Activated CD4-positive, CD25-positive, alpha-beta regulatory T cell treated with anti-CD3 and anti-CD28 coated beads, Interleukin-2, amount 50 U/mL, for 16 hours (primary cell): ENCODE measurements at regions not wholly inside any gene's neighbourhood (a gene's known extent, or its start where the extent isn't known, plus 50 kb on each side); places are given as distances from the start of the nearest gene placed in this dataset.
"Not testable (repeated sequence)": the region's sequence is repeated elsewhere in the genome, so short reads cannot be mapped to it uniquely, and the experiment has no call there.

Experiments
- DNase-seq: peaks from one replicate; pipeline ENCODE4 v3.0.0-alpha.2; 2020; ENCODE audit warnings: low read depth, low spot score

- DNase-seq, result no peak
These were observed 183.7 kb downstream of the TLE3 start for GRCh38 chr15:69914040-69914439.

DNA sequence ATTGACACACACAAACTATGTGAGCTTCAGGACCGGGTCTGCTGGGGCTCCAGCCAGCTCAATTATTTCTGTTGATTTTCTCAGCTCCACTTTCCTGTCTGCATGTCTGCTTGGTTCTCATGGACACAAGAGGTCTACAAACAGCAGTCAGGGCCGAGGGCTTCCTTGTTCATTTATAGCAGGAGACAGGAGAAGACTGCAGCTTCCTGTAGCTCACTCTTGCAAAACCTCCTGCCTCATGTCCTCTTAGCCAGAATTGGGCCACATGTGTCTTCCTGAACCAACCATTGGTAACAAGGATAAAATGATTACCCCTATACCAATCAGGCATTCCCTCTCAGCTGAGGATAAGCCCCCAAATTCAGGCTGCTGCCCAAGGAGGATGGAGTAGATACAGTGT is 182.8 kb downstream of the TLE3 start:
- no peak for DNase-seq

DNA sequence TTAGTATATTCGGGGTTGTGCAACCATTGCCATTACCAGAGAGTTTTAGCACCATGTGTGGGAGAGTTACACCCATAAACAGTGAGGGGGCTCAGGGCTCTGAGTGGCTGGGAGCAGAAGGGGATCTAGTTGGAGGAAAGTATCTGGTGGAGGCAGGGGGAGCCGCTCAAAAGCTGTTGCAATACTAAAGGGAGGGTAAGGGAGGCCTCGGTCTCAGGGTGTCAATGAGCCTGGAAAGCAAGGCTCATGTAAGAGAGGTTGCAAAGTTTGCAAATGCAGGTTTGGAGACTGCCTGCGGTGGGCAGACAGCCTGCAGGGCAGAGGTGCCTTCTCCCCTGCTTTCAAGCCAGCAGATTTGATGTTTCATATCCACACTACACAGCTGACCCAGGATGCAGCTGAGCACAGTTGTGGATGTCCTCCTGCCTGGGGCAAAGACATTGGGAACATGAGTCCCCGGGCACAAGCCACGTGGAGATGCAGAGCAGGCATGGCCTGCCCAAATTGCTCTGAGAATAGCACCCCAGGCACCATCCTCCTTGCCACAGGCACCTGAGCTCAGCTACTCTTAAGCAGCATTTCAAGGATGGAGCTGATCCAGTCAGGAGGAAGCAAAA is 181.4 kb downstream of the TLE3 start:
- no peak for DNase-seq

DNA sequence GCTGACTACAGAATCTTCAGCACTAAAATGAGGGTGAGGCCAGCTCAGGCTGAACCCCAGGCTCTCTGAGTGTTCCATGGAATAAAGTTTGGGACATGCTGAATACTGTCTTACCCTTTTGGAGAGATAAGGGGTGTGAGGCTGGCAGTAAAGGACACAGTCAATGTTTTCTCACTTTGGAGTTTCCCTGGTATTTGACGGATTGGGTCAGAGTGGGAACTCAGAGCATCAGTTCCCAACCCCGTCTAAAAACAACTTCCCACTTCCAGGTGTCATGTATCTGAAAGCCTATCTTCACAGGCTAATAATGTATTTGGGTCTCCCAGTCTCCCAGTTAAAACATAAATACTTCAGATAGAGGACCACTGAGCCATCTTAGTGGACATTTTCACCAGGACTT is 180.7 kb downstream of the TLE3 start:
- DNase-seq, result no peak

DNA sequence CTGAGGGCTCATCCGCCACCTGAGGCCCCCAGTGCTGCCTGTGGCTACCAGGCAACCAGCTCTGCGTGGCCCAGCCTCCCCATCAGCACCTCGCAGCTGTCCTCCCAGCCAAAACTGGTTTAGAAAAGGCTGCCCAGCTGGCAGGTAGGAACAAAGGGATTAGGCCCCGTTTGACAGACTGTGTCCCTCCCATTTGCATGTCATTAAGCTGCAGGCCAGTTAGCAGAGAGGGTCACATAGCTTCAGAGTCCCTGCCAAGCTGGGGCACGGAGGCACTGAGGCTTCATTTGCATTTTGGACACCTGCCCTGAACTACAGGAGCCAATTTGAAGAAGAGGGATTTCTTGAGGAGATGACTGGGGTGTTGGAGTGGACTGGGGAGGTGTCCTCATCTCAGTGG is 177.9 kb downstream of the TLE3 start:
- no peak for DNase-seq

GRCh38 chr15:69920221-69920620 is 177.5 kb downstream of the TLE3 start:
- DNase-seq, result no peak

DNA sequence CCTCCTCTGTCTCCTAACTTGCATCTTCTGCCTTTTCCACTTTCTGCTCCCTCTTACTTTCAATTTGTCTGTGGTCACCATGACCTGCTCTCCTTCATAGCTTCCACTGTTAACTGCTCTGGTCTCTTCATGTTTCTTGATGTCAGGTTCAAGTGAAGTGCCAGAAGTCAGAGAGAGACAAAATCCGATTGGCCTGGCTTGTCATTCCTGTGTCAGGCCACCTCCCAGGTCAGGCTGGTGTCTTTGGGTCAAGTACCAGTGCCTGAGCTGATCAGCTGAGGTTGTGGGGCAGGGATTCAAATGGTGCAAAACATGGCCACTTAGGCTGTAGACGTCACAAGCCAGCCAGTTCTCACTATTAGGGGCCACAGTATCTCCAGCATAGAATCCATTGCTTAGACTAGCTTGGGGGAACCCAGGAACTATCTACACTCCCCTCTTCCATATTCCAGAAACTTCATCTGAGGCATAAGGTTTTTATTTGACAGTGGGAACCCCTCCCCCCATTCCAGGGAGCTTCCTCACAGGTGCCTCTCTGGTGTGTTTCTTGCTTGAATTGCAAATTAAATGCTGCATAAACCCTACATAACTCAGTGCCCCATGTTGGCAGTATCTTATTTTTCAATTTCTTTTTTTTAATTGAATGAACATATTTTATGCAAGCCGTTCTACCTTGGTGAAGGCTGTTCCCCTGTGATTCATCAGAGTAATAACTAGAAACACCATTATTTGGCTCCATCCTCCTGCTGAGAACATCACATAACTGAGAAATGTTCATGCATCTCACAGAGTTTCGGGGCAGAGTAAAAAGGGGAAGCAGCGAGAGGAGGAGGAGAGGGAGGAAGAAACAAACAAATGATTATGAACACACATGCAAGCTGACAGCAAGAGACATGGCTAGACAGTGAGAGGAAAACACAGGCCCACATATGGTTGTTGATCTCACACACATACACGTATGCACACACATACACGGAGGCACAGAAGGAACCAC is 175.8 kb downstream of the TLE3 start:
- no peak for DNase-seq

DNA sequence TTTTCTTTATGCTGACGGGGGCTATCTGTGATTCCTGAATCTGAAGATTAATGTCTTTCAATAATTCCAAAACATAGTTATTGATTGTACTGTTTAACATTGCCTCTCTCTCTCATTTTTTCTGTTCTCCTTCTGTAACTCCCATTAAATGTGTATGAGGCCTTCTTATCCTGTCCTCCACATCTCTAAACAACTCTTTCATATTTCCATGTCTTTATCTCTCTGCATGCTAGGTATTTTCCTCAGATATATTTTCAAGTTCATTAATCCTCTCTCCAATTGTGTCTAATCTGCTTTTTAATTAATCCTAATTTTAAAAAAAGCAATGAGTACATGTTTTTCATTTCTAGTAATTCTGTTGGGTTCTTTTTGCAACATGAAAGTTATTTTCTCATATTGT is 173.2 kb downstream of the TLE3 start:
- no peak for DNase-seq

- no peak for DNase-seq
These were observed 171.7 kb downstream of the TLE3 start for GRCh38 chr15:69926006-69926405.

GRCh38 chr15:69926721-69927120 is 171.0 kb downstream of the TLE3 start:
- no peak for DNase-seq

DNA sequence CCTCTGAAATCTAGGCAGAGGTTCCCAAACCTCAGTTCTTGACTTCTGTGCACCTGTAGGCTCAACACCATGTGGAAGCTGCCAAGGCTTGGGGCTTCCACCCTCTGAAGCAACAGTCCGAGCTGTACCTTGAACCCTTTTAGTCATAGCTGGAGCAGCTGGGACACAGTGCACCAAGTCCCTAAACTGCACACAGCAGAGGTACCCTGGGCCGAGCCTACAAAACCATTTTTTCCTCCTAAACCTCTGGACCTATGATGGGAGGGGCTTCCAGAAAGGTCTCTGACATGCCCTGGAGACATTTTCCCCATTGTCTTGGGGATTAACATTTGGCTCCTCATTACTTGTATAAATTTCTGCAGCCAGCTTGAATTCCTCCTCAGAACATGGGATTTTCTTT is 168.8 kb downstream of the TLE3 start:
- not testable (repeated sequence) for DNase-seq

GRCh38 chr15:69929905-69930630 is 167.6 kb downstream of the TLE3 start:
- no peak for DNase-seq

DNA sequence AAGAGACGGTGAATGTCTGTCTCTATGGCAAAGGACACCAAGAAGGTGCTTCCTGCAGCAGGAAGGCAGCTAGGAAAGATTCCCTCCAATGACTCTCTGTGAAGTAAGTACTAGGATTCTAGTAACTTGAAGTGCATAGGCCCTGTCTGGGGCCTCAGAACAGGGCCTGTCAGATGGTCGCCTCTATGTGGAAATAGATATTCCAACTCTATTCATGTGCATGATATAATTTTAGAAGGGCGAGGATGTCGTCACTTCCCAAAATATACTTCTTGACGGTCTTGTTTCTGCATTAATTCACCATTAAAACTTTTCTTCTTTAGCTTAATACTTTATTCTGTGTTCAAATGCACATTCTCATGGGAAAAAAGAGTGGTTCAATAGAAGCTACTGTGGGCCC is 167.0 kb downstream of the TLE3 start:
- DNase-seq, result no peak

GRCh38 chr15:69931156-69931555 is 166.6 kb downstream of the TLE3 start:
- no peak for DNase-seq

DNA sequence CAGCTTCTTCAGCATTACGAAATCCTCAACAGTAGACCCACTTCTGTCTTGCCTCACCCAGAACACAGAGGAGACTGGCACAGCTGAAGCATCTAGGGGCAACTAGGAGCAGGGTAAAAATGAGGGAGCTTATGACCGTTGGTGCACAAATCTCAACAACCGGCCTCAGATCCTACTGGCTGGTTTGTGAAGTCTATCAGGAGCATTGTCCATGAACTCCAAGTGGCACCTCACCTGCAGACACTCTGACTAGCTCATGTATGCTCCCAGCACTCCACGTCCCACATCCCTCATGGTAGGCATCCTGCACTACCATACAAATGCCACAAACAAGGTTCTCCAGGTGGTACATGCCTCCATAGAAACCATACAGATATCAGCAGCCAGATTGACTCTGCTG is 163.1 kb downstream of the TLE3 start:
- DNase-seq, result no peak

GRCh38 chr15:69939513-69940440 is 157.9 kb downstream of the TLE3 start:
- no peak for DNase-seq

DNA sequence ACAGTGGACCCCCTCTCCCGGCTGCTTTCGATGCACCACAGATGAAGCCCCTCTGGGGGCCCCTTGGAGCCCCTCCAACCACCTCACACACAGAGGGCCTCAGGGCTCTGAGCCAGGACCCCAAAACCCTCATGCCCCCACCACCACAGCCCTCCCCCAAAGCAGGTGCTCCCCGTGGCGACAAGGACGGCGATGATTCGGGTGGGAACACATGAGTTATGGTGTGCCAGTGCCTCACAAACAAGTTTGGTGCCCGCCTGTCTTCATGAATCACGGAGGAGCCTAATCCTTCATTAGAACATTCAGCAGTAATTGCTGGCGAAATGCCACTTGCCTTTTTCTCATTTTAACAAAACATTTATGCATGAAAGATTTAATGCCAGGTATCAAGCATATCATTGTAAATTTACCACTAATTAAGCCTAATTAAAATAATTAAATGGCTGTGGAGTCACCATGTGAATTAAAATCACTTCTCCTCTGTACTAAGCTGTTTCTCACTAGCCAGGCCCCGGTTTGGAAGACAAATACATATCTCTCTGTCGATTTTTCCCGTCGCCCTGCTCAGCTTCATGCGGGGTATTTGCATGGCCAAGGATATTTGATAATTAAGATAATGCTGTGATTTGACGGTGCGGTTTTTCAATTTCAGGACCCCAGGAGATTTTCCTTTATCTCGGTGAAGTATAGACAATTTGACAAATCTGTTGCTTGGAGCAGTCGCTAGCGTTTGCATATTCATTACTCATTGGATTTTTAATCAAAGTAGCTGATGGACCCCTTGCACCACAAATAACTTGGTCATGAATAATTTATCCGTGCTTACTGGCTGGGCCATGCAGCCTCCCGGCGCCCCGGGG is 157.0 kb downstream of the TLE3 start:
- DNase-seq, result no peak

DNA sequence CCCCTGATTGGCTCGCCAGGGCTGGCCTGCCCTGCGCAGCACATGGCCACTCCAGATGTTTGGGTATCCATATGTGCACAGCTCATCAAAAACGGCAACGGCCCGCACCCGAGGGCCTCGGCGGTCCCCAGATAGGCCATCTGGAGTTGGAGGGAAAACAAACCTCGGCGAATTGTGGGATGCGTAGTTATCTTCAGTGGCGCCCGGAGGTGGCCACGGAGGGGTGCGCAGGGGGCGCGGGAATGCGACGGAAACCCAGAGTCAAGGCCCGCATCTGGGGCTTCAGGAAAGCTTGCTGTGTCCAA is 156.5 kb downstream of the TLE3 start:
- DNase-seq, result no peak

DNA sequence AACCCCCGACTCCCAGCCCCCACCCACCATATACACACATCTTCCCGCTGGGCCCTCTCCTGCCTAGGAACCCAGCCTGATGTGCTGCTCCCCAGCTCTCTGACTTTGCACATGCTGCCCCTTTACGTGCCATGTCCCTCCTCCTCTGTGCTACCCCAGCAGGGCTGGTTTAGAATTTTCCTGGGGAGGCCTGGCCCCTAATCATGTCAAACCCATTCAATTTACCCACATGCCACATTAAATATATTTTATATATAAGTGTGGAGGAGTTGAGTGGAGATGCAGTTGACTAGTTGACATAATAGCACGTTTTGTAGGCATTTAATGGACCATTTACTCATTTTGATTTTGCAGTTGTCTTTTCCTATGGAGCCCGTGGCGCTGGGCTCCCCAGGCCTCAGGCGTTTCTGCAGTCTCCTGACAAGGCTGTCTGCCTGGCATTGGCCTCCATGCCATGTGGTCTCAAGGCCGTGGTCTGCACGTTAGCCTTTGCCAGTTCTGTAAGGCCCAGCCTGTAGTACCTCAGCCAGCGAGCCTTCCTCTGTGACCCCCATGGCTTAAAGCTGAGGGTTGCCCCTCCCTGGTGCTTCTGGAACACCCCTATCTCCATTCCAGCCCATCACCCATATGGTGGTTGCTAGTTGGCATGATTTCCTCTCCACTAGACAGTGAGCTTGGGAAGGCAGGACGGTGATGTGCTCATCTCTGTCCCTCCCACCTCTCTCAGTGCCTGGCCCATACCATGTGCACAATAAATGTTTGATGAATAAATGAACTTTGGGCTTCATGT is 155.8 kb downstream of the TLE3 start:
- no peak for DNase-seq

- no peak for DNase-seq
These were observed 154.1 kb downstream of the TLE3 start for GRCh38 chr15:69943637-69944036.
